ENCODE measurements at regions not wholly inside any gene's neighbourhood (a gene's known extent, or its start where the extent isn't known, plus 50 kb on each side); places are given as distances from the start of the nearest gene placed in this dataset.

GRCh38 chr6:56400273-56400672 is 152.9 kb upstream of the COL21A1 start:
- Histone ChIP-seq H3K4me1 (peaks cover 15% of the 10 kb centered on the region), H3K36me3 (no peaks in the 10 kb centered on the region), H3K27ac (replicated peaks) (no peak overlapping the region), H3K9me3 (replicated peaks) (peaks cover 6% of the 10 kb centered on the region), H3K4me3 (no peak overlapping the region), H3K27me3 (ENCODE audit: low read depth) (no peaks in the 10 kb centered on the region)
- TF ChIP-seq CTCF (IDR thresholded peaks at IDR 0.05; ENCODE audit: borderline replicate concordance), result no peak
- intact Hi-C loops (cut with micrococcal nuclease), result no loop called here
- no peak for DNase-seq

GRCh38 chr6:56399672-56400263 is 152.4 kb upstream of the COL21A1 start:
- H3K27ac ChIP-seq (replicated peaks), result no peak overlapping the region
- H3K9me3 ChIP-seq (replicated peaks), result peaks cover 6% of the 10 kb centered on the region
- intact Hi-C loops (cut with micrococcal nuclease), result no loop called here
- H3K36me3 ChIP-seq, result no peaks in the 10 kb centered on the region
- H3K27me3 ChIP-seq (ENCODE audit: low read depth), result no peaks in the 10 kb centered on the region
- no peak for TF ChIP-seq CTCF (IDR thresholded peaks at IDR 0.05; ENCODE audit: borderline replicate concordance)
- H3K4me3 ChIP-seq, result no peak overlapping the region
- H3K4me1 ChIP-seq, result peaks cover 15% of the 10 kb centered on the region
- DNase-seq, result no peak

DNA sequence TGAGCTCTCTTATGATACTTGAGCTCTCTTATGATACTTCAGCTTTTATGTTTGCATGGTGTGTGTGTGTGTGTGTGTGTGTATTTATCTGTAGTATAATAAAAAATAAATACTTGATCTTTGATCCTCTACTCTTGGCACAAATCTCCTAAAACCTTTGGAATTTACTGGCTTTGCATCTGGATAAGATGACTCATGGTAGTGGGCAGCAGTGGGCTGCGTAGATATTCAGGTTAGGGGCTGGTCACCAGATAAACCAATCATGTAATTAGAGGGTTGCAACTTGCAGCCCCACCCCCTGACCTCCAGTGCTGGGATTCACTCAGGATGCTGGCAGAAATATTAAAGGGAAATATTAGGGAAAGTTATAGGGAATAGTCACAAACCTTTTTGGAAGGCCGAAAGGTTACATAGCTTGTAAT is 151.9 kb upstream of the COL21A1 start:
- no peak for TF ChIP-seq CTCF (IDR thresholded peaks at IDR 0.05; ENCODE audit: borderline replicate concordance)
- H3K36me3 ChIP-seq, result no peaks in the 10 kb centered on the region
- no peak for DNase-seq

DNA sequence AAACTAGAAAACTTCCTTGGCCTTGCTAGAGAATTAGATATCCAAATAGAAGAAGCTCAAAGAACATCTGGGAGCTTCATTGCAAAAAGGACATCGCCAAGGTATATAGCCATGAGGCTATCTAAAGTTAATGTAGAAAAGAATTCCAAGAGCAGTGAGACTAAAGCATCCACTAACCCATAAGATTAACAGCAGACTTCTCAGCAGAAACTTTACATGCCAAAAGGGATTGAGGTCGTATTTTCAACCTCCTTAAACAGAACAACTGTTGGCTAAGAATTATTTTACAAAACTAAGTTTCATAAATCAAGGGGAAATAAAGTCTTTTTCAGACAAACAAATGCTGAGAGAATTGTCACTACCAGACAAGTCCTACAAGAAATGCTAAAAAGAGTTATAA is 149.1 kb upstream of the COL21A1 start:
- H3K4me3 ChIP-seq, result no peak overlapping the region
- H3K4me1 ChIP-seq, result no peaks in the 10 kb centered on the region
- intact Hi-C loops (cut with micrococcal nuclease), result no loop called here
- no peak overlapping the region for H3K27ac ChIP-seq (replicated peaks)
- H3K9me3 ChIP-seq (replicated peaks), result peaks cover 2% of the 10 kb centered on the region
- TF ChIP-seq CTCF (IDR thresholded peaks at IDR 0.05; ENCODE audit: borderline replicate concordance), result no peak
- no peaks in the 10 kb centered on the region for H3K27me3 ChIP-seq (ENCODE audit: low read depth)
- no peak for DNase-seq
- no peaks in the 10 kb centered on the region for H3K36me3 ChIP-seq

More for the DNA sequence above, 151.9 kb upstream of the COL21A1 start:
- Histone ChIP-seq H3K4me1 (peaks cover 11% of the 10 kb centered on the region), H3K9me3 (replicated peaks) (peaks cover 6% of the 10 kb centered on the region), H3K27me3 (ENCODE audit: low read depth) (no peaks in the 10 kb centered on the region), H3K27ac (replicated peaks) (no peak overlapping the region), H3K4me3 (no peak overlapping the region)
- intact Hi-C loops (cut with micrococcal nuclease), result no loop called here

DNA sequence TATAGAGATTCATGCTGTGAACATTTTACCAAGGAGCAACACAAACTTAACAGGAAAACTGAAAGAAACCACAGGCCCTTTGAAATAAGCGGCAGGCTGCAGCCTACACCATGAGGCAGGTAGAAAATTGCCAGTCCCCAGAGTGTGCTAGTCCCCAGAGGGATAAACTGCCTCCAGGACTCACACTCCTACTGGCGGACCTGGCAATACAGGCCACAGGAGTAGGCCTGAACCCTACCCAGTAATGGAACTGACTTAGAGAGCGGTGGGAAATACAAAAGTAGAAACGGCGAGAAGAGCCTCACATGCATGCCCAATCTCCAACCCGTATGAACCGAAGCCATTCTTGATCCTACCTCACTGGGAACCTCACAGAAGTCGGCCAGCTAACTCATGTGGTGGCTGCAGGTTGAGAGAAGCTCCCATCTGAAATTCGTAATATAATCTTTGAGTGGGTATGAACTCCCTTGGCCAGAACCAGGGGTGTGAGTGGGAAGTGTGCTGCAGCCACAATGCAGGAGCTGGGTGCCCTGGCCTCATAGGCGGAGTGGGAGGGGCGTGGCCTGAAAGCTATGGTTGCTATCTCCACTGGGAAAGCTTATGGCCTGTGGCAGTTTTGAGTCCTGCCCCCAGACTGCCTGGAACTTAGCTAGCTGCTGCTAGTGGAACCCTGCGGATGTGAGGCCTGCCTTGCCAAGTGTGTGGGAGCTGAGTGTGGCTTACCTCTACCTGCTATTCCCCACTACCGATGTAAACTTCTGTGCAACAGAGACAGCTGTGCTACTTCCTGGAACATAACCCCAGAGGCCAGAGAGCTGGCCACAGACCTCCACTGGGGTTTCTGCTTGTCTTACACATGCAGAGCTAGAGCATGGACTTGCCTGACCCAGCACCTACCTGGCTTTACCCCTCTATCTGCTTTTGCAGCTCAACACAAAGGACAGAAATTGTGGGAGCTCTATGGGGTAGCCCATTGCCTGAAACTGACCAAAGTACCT is 146.5 kb upstream of the COL21A1 start:
- DNase-seq, result no peak
- no peak for TF ChIP-seq CTCF (IDR thresholded peaks at IDR 0.05; ENCODE audit: borderline replicate concordance)
- Histone ChIP-seq H3K27ac (replicated peaks) (no peak overlapping the region), H3K4me3 (no peak overlapping the region), H3K4me1 (no peaks in the 10 kb centered on the region), H3K9me3 (replicated peaks) (peaks cover 13% of the 10 kb centered on the region), H3K36me3 (no peaks in the 10 kb centered on the region), H3K27me3 (ENCODE audit: low read depth) (no peaks in the 10 kb centered on the region)
- intact Hi-C loops (cut with micrococcal nuclease), result no loop called here
